H1 (cell line): ENCODE measurements at regions not wholly inside any gene's neighbourhood (a gene's known extent, or its start where the extent isn't known, plus 50 kb on each side); places are given as distances from the start of the nearest gene placed in this dataset.

Experiments
- MAX ChIP-seq: IDR thresholded peaks from 2 replicates; pipeline ENCODE4 v1.6.1; 2012; ENCODE audit warnings: inconsistent platforms
- PHF8 ChIP-seq: fragments of 200-600 bp; sonication (generic); conservative IDR thresholded peaks from 2 replicates; pipeline ENCODE4 v1.7.1; 2012; ENCODE audit warnings: low read depth, mild to moderate bottlenecking, inconsistent platforms, low read length, moderate library complexity
- POLR2A ChIP-seq, 2 experiments: IDR thresholded peaks; 1 replicate in 1 of 2; 2 replicates in 1 of 2; pipeline ENCODE4 v1.6.1; 2011; ENCODE audit warnings: low read depth in 2 of 2, low read length in 2 of 2, mild to moderate bottlenecking in 2 of 2; ENCODE audit errors: control extremely low read depth in 1 of 2
- TF ChIP-seq, protein P1 (sequence below): IDR thresholded peaks from 2 replicates; pipeline ENCODE4 v1.6.1; 2012; ENCODE audit warnings: low read length, inconsistent platforms
- TF ChIP-seq, protein P2 (sequence below), 3 experiments: IDR thresholded peaks; 1 replicate in 2 of 3; 2 replicates in 1 of 3; pipeline versions ENCODE4 v1.5.1 to v1.6.1; 2011; ENCODE audit warnings: low read length in 3 of 3, mild to moderate bottlenecking in 3 of 3, inconsistent platforms in 2 of 3, low read depth in 1 of 3, moderate library complexity in 1 of 3; ENCODE audit not compliant: insufficient read depth in 1 of 3; ENCODE audit errors: control extremely low read depth in 1 of 3

DNA sequence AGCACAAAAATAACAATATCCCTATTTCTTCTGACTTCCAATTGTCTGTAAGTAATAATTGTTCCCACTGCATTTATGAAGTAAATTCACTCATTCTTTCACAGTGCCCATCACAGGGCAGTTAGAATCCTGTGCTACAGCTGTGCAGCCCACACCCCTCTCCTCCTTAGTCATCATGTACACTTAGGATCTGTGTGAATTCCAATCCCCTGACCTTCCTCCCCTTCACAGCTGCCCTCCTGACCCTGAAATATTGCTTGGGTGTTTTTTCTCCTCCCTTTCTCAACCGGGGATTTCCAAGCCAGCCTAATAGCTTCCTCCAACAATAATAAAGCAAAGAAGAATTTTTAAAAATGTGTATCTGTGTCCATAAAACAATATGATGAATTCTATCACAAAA, 91.5 kb upstream of the BEND6 start:
- TF ChIP-seq POLR2A (IDR thresholded peaks at IDR 0.05; ENCODE audit: control extremely low read depth in 1 of 2, low read depth in 2 of 2, low read length in 2 of 2): no peak
- TF ChIP-seq, protein P1, sequence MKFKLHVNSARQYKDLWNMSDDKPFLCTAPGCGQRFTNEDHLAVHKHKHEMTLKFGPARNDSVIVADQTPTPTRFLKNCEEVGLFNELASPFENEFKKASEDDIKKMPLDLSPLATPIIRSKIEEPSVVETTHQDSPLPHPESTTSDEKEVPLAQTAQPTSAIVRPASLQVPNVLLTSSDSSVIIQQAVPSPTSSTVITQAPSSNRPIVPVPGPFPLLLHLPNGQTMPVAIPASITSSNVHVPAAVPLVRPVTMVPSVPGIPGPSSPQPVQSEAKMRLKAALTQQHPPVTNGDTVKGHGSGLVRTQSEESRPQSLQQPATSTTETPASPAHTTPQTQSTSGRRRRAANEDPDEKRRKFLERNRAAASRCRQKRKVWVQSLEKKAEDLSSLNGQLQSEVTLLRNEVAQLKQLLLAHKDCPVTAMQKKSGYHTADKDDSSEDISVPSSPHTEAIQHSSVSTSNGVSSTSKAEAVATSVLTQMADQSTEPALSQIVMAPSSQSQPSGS: no peak
- TF ChIP-seq PHF8: no peak
- no peak for TF ChIP-seq MAX
- TF ChIP-seq, protein P2, sequence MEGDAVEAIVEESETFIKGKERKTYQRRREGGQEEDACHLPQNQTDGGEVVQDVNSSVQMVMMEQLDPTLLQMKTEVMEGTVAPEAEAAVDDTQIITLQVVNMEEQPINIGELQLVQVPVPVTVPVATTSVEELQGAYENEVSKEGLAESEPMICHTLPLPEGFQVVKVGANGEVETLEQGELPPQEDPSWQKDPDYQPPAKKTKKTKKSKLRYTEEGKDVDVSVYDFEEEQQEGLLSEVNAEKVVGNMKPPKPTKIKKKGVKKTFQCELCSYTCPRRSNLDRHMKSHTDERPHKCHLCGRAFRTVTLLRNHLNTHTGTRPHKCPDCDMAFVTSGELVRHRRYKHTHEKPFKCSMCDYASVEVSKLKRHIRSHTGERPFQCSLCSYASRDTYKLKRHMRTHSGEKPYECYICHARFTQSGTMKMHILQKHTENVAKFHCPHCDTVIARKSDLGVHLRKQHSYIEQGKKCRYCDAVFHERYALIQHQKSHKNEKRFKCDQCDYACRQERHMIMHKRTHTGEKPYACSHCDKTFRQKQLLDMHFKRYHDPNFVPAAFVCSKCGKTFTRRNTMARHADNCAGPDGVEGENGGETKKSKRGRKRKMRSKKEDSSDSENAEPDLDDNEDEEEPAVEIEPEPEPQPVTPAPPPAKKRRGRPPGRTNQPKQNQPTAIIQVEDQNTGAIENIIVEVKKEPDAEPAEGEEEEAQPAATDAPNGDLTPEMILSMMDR (IDR thresholded peaks at IDR 0.05; ENCODE audit: control extremely low read depth in 1 of 3, insufficient read depth in 1 of 3, low read depth in 1 of 3, low read length in 3 of 3): no peak
